Gastrocnemius medialis (tissue), 4 donors: ENCODE measurements at regions not wholly inside any gene's neighbourhood (a gene's known extent, or its start where the extent isn't known, plus 50 kb on each side); places are given as distances from the start of the nearest gene placed in this dataset.

Source experiments
- CTCF ChIP-seq, 5 experiments: fragments of 450-650 bp in 3 of 5; fragments of 200-600 bp in 2 of 5; sonication (generic) in 2 of 5; IDR thresholded peaks in 4 of 5; conservative IDR thresholded peaks in 1 of 5; 1 replicate in 4 of 5; 2 replicates in 1 of 5; pipeline ENCODE4 v1.5.1; 2016 to 2019; ENCODE audit warnings: antibody characterized with exemption in 5 of 5, mild to moderate bottlenecking in 3 of 5, moderate library complexity in 3 of 5
- POLR2A ChIP-seq, 2 donors: fragments of 450-650 bp; IDR thresholded peaks; one replicate each; pipeline ENCODE4 v1.6.1; 2017; ENCODE audit warnings: antibody characterized with exemption in 2 of 2, mild to moderate bottlenecking in 2 of 2, moderate library complexity in 2 of 2

GRCh38 chr17:70787721-70788300, 618.5 kb downstream of the KCNJ2 start:
- TF ChIP-seq CTCF (IDR thresholded peaks at IDR 0.05 in 4 of 5, conservative IDR thresholded peaks at IDR 0.05 in 1 of 5) (no peak), POLR2A (IDR thresholded peaks at IDR 0.05) (no peak)
